Liver (tissue), 7 donors: ENCODE measurements at regions not wholly inside any gene's neighbourhood (a gene's known extent, or its start where the extent isn't known, plus 50 kb on each side); places are given as distances from the start of the nearest gene placed in this dataset.

Source experiments
- DNase-seq: peaks from one replicate; pipeline ENCODE4 v3.0.0-alpha.2; 2017; ENCODE audit warnings: low spot score
- H3K27ac ChIP-seq, 2 donors: one replicate each; pipeline ENCODE4 v1.7.0; 2013; ENCODE audit warnings: inconsistent platforms in 2 of 2, low read length in 2 of 2, control low read depth in 1 of 2, low read depth in 1 of 2, mild to moderate bottlenecking in 1 of 2
- H3K27me3 ChIP-seq, 4 donors: one replicate each; pipeline versions ENCODE4 v1.6.1 to v1.7.0; 2013; ENCODE audit warnings: low read length in 3 of 4, inconsistent platforms in 1 of 4, mild to moderate bottlenecking in 1 of 4, moderate library complexity in 1 of 4; ENCODE audit not compliant: control insufficient read depth in 4 of 4, insufficient read depth in 4 of 4
- H3K36me3 ChIP-seq, 4 donors: one replicate each; pipeline versions ENCODE4 v1.6.1 to v1.7.0; 2013; ENCODE audit warnings: low read length in 3 of 4, mild to moderate bottlenecking in 3 of 4, low read depth in 1 of 4, moderate library complexity in 1 of 4; ENCODE audit not compliant: control insufficient read depth in 4 of 4, insufficient read depth in 3 of 4
- H3K4me1 ChIP-seq, 4 donors: one replicate each; pipeline versions ENCODE4 v1.6.1 to v1.7.0; 2013; ENCODE audit warnings: low read length in 3 of 4, mild to moderate bottlenecking in 3 of 4, moderate library complexity in 1 of 4; ENCODE audit not compliant: control insufficient read depth in 4 of 4, insufficient read depth in 4 of 4
- H3K4me3 ChIP-seq, 3 donors: one replicate each; pipeline versions ENCODE4 v1.6.1 to v1.7.0; 2013; ENCODE audit warnings: low read length in 3 of 3, control low read depth in 1 of 3, low read depth in 1 of 3, mild to moderate bottlenecking in 1 of 3
- H3K9ac ChIP-seq, 2 donors: one replicate each; pipeline ENCODE4 v1.7.0; 2013; ENCODE audit warnings: low read length in 2 of 2, mild to moderate bottlenecking in 2 of 2, moderate library complexity in 2 of 2, control low read depth in 1 of 2, low read depth in 1 of 2
- H3K9me3 ChIP-seq, 4 donors: one replicate each; pipeline versions ENCODE4 v1.6.1 to v1.7.0; 2013; ENCODE audit warnings: low read length in 3 of 4; ENCODE audit not compliant: control insufficient read depth in 4 of 4
- ATF3 ChIP-seq: IDR thresholded peaks from 2 replicates; pipeline ENCODE4 v1.6.1; 2016; ENCODE audit warnings: antibody characterized with exemption
- FOXA1 ChIP-seq: IDR thresholded peaks from 2 replicates; pipeline ENCODE4 v1.6.1; 2016; ENCODE audit warnings: antibody characterized with exemption
- FOXA2 ChIP-seq: IDR thresholded peaks from 2 replicates; pipeline ENCODE4 v1.6.1; 2016; ENCODE audit warnings: antibody characterized with exemption
- GABPA ChIP-seq, 2 donors: IDR thresholded peaks in 1 of 2; conservative IDR thresholded peaks in 1 of 2; 2 replicates each; pipeline ENCODE4 v1.6.1; 2016; ENCODE audit warnings: antibody characterized with exemption in 2 of 2, mild to moderate bottlenecking in 1 of 2, moderate library complexity in 1 of 2
- HNF4A ChIP-seq, 2 donors: conservative IDR thresholded peaks; 2 replicates each; pipeline ENCODE4 v1.6.1; 2016; ENCODE audit warnings: antibody characterized with exemption in 2 of 2, mild to moderate bottlenecking in 2 of 2
- HNF4G ChIP-seq: IDR thresholded peaks from 2 replicates; pipeline ENCODE4 v1.6.1; 2016; ENCODE audit warnings: antibody characterized with exemption
- JUND ChIP-seq, 2 donors: IDR thresholded peaks; 2 replicates each; pipeline ENCODE4 v1.6.1; 2016; ENCODE audit warnings: antibody characterized with exemption in 2 of 2
- MAX ChIP-seq: IDR thresholded peaks from 2 replicates; pipeline ENCODE4 v1.6.1; 2016; ENCODE audit warnings: antibody characterized with exemption
- NR2F2 ChIP-seq: IDR thresholded peaks from 2 replicates; pipeline ENCODE4 v1.6.1; 2016; ENCODE audit warnings: antibody characterized with exemption
- RAD21 ChIP-seq, 2 donors: IDR thresholded peaks; 2 replicates each; pipeline ENCODE4 v1.6.1; 2016; ENCODE audit warnings: antibody characterized with exemption in 2 of 2, mild to moderate bottlenecking in 2 of 2
- REST ChIP-seq: IDR thresholded peaks from 2 replicates; pipeline ENCODE4 v1.6.1; 2016; ENCODE audit warnings: antibody characterized with exemption, mild to moderate bottlenecking
- RXRA ChIP-seq, 2 donors: IDR thresholded peaks; 2 replicates each; pipeline ENCODE4 v1.6.1; 2017 to 2018; ENCODE audit warnings: antibody characterized with exemption in 2 of 2, mild to moderate bottlenecking in 1 of 2
- TAF1 ChIP-seq: conservative IDR thresholded peaks from 2 replicates; pipeline ENCODE4 v1.6.1; 2016; ENCODE audit warnings: antibody characterized with exemption, mild to moderate bottlenecking
- ZBTB33 ChIP-seq: IDR thresholded peaks from 2 replicates; pipeline ENCODE4 v1.6.1; 2016; ENCODE audit warnings: antibody characterized with exemption
- WGBS: extraction: QIAGEN DNeasy Blood & Tissue Kit; methylation state at CpG from one replicate; pipeline ENCODE4 v1.1.7; 2013; 5-methylcytosine and 5-hydroxymethylcytosine counted together
- donor health status: healthy.
- donor health status: healthy.
- donor health status: healthy.
- donor health status: healthy.

GRCh38 chr18:55114876-55115275, 155.6 kb upstream of the CCDC68 start:
- H3K36me3 ChIP-seq: no peaks in the 10 kb centered on the region
- no peak overlapping the region for H3K27ac ChIP-seq
- H3K9me3 ChIP-seq: no peaks in the 10 kb centered on the region
- no peak overlapping the region for H3K9ac ChIP-seq
- no peaks in the 10 kb centered on the region for H3K27me3 ChIP-seq
- WGBS: 59% methylated on average over 1 of the region's 1 CpG
- no peaks in the 10 kb centered on the region for H3K4me1 ChIP-seq
- no peak for DNase-seq
- no peak for TF ChIP-seq RXRA (IDR thresholded peaks at IDR 0.05)
- TF ChIP-seq JUND (IDR thresholded peaks at IDR 0.05): no peak
- no peak for TF ChIP-seq FOXA1
- no peak for TF ChIP-seq HNF4A (conservative IDR thresholded peaks at IDR 0.05)
- H3K4me3 ChIP-seq: no peak overlapping the region

GRCh38 chr18:55113800-55114199, 154.5 kb upstream of the CCDC68 start:
- no peak for DNase-seq
- Histone ChIP-seq H3K9me3 (no peaks in the 10 kb centered on the region), H3K4me1 (no peaks in the 10 kb centered on the region), H3K27me3 (no peaks in the 10 kb centered on the region), H3K27ac (no peak overlapping the region), H3K4me3 (no peak overlapping the region), H3K9ac (no peak overlapping the region), H3K36me3 (no peaks in the 10 kb centered on the region)
- no peak for TF ChIP-seq JUND (IDR thresholded peaks at IDR 0.05)
- TF ChIP-seq HNF4A (conservative IDR thresholded peaks at IDR 0.05): no peak
- no peak for TF ChIP-seq RXRA (IDR thresholded peaks at IDR 0.05)
- no peak for TF ChIP-seq ATF3
- TF ChIP-seq FOXA2: no peak
- no peak for TF ChIP-seq FOXA1
- TF ChIP-seq GABPA (IDR thresholded peaks at IDR 0.05 in 1 of 2, conservative IDR thresholded peaks at IDR 0.05 in 1 of 2): no peak
- TF ChIP-seq HNF4G: no peak
- TF ChIP-seq NR2F2: no peak
- no peak for TF ChIP-seq REST
- no peak for TF ChIP-seq TAF1
- no peak for TF ChIP-seq MAX
- no peak for TF ChIP-seq ZBTB33
- 87% methylated on average over 5 of the region's 5 CpGs for WGBS

GRCh38 chr18:55111271-55111670, 152.0 kb upstream of the CCDC68 start:
- no peaks in the 10 kb centered on the region for H3K9me3 ChIP-seq
- no peak overlapping the region for H3K27ac ChIP-seq
- H3K4me1 ChIP-seq: no peaks in the 10 kb centered on the region
- no peak for DNase-seq
- no peak for TF ChIP-seq RXRA (IDR thresholded peaks at IDR 0.05)
- TF ChIP-seq JUND (IDR thresholded peaks at IDR 0.05): no peak
- no peak for TF ChIP-seq RAD21 (IDR thresholded peaks at IDR 0.05)
- TF ChIP-seq NR2F2: no peak
- no peak for TF ChIP-seq TAF1
- H3K9ac ChIP-seq: no peak overlapping the region
- H3K27me3 ChIP-seq: no peaks in the 10 kb centered on the region
- no peaks in the 10 kb centered on the region for H3K36me3 ChIP-seq
- H3K4me3 ChIP-seq: no peak overlapping the region
